GM12872 (cell line): ENCODE measurements at regions not wholly inside any gene's neighbourhood (a gene's known extent, or its start where the extent isn't known, plus 50 kb on each side); places are given as distances from the start of the nearest gene placed in this dataset.

Experiments used
- CTCF ChIP-seq: IDR thresholded peaks from 3 replicates; pipeline ENCODE4 v1.5.1; 2011; ENCODE audit warnings: low read depth, mild to moderate bottlenecking, low read length, moderate library complexity; ENCODE audit not compliant: insufficient read depth

GRCh38 chr10:117885206-117885829 is 161.4 kb downstream of the RAB11FIP2 start:
- no peak for TF ChIP-seq CTCF

- TF ChIP-seq CTCF: no peak
Measured at GRCh38 chr10:117886766-117887165, 160.0 kb downstream of the RAB11FIP2 start.

- no peak for TF ChIP-seq CTCF
Measured at GRCh38 chr10:117889664-117890063, 157.1 kb downstream of the RAB11FIP2 start.

GRCh38 chr10:117892681-117893220 is 154.0 kb downstream of the RAB11FIP2 start:
- no peak for TF ChIP-seq CTCF

GRCh38 chr10:117894339-117894738 is 152.4 kb downstream of the RAB11FIP2 start:
- no peak for TF ChIP-seq CTCF

- no peak for TF ChIP-seq CTCF
Measured at GRCh38 chr10:117896517-117896916, 150.2 kb downstream of the RAB11FIP2 start.

GRCh38 chr10:117899181-117899683 is 147.5 kb downstream of the RAB11FIP2 start:
- no peak for TF ChIP-seq CTCF

GRCh38 chr10:117900280-117900679 is 146.5 kb downstream of the RAB11FIP2 start:
- no peak for TF ChIP-seq CTCF
